Stimulated activated naive CD4-positive, alpha-beta T cell (primary cell): ENCODE measurements at regions not wholly inside any gene's neighbourhood (a gene's known extent, or its start where the extent isn't known, plus 50 kb on each side); places are given as distances from the start of the nearest gene placed in this dataset.
"Not testable (repeated sequence)": the region's sequence is repeated elsewhere in the genome, so short reads cannot be mapped to it uniquely, and the experiment has no call there.

ENCODE experiments used
- DNase-seq, 6 experiments: peaks; one replicate each; lab custom pipeline; 2025; lab: John Stamatoyannopoulos, UW

GRCh38 chr5:165397516-165397915 is 1892.1 kb downstream of the MAT2B start:
- DNase-seq: no peak

DNA sequence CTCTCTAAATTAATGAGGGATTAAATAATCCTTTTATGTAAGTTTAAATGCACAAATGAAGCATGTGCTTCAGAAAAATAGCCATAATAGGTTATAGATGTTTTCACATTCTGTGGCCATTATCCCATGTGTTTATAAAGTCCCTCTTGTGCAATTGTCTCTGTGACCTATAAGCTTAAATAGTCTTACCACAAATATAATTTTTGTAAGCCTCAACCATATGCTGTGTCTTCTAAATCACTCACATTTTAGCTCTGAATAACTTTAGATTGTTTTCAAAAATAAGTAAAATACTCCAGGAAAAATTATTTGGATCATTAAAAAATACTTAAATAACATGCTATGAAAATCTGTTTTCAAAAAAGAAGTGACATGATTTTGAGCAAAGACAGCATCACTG is 1894.7 kb downstream of the MAT2B start:
- no peak for DNase-seq

DNA sequence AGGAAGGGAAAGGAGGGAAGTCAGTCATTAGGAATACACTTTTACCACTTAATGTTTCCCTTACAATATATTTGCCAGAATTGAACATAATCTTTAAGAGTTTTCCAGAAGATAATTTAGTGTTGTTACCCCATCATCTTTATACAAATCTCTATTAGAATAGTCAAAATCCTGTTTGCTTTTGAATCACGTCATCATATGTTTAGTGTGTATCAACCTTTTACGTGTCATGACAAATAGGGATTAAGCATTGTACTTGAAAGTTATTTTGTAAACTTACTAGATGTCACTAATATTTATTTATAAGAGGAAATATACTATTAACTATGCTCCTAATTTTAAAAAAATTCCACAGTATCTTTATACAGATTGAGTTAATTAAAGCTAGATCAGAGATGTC is 1899.5 kb downstream of the MAT2B start:
- no peak for DNase-seq

- DNase-seq: no peak
These were observed 1899.9 kb downstream of the MAT2B start for GRCh38 chr5:165405340-165405739.

GRCh38 chr5:165407352-165407751 is 1901.9 kb downstream of the MAT2B start:
- no peak for DNase-seq

DNA sequence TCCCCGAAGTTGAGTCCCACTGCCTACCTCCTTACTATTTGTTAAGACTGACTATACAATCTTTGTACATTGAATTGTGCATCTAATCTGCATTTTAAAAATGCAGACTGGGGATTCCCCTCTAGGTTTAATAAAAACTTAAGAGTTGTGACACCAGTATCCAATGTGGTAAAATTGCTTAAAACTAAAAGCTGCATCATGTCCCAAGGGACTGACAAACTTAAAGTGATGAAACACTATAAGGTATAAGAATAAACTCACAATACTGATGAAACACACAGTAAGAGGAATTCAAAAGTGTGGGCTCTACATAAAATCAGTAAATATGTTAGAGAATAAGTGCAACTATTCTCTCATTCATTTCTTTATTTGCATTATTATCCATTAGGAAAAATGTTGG is 1905.1 kb downstream of the MAT2B start:
- DNase-seq: no peak

GRCh38 chr5:165411532-165411931 is 1906.1 kb downstream of the MAT2B start:
- not testable (repeated sequence) for DNase-seq

DNA sequence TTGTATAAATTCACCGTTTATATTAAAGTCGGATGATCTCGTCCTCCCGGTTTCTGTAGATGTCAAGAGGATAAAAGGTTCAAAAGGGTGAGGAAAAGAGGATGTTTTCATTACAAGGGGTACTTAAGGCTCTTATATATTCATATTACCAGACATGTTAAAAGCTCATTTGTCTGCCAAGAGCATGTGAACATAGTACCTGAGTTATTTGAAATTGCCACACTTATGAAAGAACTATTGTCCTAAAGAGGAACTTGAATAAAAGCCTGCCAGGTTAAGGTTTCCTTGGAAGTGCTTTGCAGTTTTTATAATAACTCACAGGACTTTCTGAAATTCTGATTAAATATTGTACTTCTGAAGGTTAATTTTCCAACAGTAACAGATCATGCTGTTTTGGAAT is 1915.1 kb downstream of the MAT2B start:
- DNase-seq: no peak

DNA sequence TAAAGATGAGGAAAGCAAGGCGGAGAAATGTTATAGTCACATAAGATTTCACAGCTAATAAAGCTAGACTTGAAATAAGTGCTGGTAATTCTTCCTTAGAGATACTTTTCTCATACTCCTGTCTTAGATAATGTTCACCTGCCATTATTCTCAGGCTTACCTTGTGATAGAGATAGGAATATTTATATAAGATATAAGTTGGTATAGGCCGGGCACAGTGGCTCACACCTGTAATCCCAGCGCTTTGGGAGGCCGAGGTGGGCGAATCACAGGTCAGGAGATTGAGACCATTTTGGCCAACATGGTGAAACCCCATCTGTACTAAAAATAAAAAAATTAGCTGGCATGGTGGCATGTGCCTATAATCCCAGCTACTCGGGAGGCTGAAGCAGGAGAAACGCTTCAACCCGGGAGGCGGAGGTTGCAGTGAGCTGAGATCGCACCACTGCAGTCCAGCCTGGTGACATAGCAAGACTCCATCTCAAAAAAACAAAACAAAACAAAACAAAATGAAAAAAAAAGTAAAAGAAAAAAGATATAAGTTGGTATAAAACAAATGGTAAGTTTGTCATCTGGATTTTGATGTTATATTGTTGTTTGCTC is 1918.4 kb downstream of the MAT2B start:
- no peak for DNase-seq

DNA sequence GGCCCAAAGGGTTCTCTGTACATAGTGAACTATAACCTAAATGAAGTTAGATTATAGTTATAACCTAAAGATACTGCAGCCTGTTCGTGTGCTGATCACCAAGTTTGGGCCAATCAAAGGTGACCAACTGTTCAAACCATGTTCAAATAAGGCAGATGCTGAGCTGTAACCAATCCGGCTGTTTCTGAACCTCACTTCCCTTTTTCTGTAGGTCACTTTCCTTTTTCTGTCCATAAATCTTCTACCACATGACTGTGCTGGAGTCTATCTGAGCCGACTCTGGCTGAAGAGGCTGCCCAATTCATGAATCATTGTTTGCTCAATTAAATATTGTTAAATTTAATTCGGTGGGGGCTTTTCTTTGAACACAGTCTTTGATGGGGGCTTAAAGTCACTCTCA is 1920.2 kb downstream of the MAT2B start:
- no peak for DNase-seq

DNA sequence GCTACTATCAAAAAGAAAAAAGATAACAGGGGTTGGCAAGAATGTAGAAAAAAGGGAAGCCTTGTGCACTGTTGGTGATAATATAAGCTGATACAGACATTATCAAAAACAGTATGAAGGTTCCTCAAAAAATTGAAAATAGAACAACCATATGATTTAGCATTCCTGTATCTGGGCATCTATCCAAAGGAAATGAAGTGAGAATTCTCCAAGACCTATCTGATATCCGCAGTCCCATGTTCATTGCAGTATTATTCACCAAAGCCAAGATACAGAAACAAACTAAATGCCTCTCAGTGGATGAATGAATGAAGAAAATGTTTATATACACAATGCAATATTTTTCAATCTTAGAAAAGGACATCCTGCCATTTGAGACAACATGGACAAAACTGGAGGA is 1943.3 kb downstream of the MAT2B start:
- no peak for DNase-seq

GRCh38 chr5:165457859-165458481 is 1952.6 kb downstream of the MAT2B start:
- no peak for DNase-seq

- no peak for DNase-seq
These were observed 1953.8 kb downstream of the MAT2B start for GRCh38 chr5:165459232-165459631.

DNA sequence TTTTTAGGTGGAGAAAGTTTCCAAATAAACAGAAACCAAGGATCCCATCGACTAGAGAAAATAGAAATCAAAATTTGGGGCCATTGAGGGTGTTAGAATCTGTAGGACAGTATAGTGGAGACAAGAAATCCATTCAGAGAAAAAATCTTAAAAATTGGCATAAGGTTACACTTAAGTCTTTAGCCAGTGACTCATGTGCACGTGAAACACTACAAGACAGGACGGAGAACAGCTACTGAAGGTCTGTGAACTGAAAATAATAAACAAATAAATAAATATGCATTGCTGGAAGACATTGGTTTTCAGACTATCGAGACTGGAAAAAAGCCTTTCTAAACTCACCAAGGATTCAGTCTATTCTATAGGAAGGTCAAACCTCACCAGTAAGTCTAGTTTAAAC is 1955.5 kb downstream of the MAT2B start:
- no peak for DNase-seq

GRCh38 chr5:165477546-165477945 is 1972.1 kb downstream of the MAT2B start:
- no peak for DNase-seq

DNA sequence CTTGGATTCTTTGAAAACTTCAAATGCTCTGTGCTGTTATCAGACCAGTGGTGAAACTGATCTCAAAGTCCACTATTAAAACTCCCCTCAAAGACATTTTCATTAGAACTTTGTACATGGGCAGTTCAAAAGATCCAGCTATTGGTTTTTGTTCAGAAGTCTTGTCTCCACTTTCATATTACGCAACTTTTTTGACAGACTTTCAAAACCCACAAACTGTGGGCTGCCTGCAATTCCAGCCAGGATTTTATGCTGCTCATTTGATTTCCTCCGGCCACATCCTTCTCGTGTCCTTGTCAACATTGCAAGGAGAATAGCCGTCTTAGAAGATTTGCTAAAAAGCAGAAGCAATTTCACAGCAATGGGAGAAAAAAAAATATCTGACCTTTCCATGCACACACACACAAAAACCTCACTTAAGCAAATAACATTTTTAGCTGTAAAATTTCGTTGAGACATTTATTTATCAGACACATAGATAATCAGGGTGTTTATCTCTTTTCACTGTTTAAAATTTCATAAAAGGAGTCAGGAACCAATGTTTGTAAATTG is 1990.5 kb downstream of the MAT2B start:
- DNase-seq: no peak

- no peak for DNase-seq
These were observed 1992.3 kb downstream of the MAT2B start for GRCh38 chr5:165497707-165498106.

DNA sequence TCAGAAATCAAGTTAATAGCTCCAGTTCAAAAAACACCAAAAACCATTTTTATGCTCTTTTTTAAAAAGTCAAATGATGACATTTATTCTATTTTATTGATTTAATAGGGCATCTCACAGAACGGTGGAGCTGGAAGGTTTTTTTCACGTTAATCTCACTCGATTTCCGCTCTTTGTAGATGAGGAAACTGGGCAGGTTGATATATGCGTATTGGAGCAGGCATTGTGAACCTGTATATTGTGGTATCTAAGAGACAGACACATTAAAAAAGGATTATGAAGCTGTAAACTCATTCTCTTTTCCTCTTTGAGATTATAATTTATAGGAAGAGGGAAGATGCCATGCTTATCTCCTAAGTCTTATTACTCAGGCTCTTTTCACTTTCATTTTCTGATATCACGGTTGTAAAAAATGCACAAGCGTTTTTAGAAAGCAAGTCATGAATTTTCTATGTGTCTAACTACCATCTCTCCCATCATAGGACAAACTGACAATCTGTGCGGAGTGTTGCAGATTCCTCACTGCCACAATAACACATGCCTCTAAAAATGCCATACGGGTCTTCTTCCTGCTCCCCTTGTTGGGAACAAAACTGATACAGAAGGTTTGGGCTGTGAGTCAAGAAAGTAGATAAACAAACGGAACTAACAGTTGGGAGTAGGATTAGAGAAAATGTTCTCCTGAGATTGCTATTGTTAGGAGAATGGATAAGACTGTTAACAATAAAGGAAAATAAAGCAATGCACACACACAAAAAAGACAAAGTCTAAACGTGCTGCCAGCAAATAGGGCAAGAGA is 1997.7 kb downstream of the MAT2B start:
- DNase-seq: no peak

GRCh38 chr5:165504674-165505073 is 1999.3 kb downstream of the MAT2B start:
- DNase-seq: no peak

DNA sequence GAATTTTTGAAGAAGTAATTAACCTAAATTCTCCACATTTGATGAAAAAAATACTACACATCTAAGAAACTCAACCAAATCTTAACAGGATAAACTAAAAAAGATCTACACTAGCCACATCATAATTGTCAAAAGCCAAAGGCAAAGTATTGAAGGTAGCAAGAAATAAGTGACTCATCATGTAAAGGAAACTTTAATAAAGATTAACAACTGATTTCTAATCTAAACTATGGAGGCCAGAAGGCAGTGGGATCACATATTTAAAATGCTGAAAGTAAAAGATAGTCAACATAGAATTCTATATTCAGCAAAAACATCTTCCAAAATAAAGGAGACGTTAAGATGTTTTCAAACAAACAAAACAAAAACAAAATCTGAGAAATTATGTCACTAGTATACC is 2002.9 kb downstream of the MAT2B start:
- DNase-seq: no peak

DNA sequence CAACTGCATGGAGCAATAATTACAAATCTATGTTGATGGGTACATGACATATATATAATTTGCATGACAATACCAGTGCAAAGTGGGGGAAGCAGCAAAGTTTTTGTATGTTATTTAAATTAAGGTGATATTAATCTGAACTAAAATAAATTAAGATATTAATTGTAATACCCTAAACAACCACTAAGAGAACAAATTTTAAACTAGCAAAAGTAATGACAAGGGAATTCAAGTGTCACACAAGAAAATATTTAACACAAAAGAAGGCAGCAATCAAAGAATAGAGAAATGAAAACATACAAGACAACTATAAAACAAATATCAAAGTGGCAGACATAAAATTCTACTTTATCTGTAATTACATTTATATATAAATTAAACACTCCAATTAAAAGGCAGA is 2003.4 kb downstream of the MAT2B start:
- no peak for DNase-seq

DNA sequence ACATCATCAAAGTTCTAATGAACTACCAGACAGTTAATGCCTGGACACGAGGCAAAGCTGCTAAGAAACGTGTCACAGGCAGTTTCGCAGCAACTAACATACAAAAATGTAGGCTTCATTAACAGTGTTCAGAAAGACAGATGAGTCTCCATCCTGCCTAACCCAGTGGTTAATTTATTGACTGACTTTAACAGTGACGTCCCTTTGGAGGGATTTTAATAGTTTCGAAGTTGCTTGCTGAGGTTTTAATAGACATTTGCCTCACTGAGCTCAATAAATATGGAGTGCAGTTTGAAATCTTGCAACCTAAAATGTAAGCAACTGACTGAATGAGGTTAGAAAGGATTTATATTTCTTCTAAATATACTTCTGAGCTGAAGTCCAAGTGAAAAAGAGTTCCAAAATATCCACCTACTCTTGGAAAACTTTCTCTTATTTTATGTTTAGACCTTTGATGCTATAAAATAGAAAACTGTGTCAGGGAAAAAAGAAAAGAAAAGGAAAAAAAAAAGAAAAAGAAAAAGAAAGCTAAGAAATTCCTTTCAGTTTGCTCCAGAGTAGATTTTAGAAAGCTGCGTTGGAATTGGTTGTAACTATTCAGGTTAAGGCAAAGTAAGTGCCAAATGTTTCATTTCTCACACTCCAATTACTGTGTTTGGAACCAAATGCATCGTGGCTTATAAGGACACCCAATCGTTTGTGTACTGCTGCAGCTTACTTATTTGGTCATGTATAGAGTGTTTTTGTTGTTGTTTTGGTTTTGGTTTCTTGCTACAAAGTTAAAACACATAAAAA is 2016.6 kb downstream of the MAT2B start:
- no peak for DNase-seq
